ENCODE measurements at regions not wholly inside any gene's neighbourhood (a gene's known extent, or its start where the extent isn't known, plus 50 kb on each side); places are given as distances from the start of the nearest gene placed in this dataset.
"Not testable (repeated sequence)": the region's sequence is repeated elsewhere in the genome, so short reads cannot be mapped to it uniquely, and the experiment has no call there.

DNA sequence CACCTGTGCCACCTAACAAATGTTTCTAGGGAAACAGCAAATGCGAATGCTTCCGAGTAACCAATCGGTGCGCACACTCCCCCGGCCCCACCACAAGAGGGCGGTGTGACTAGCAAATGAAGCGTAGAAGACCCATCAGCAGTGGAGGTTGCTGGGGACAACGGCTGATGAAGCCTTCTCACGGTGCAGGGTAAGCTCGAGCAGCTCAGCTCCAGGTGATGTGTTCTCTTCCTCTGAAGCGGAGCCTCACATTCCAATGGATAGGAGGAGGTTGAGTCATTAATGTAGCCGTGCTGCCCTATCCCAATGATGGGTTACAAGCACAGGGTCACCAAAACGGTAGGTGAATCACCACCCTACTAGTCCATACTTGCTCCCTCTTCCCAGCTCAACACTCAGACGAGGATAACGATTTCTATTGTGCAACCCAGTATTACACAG, 127.6 kb upstream of the TWIST2 start:
- DNase-seq (ENCODE audit: low read depth in 2 of 2): peak; percentile 63 to 67

GRCh38 chr2:238722181-238722580, 125.7 kb upstream of the TWIST2 start:
- DNase-seq (ENCODE audit: low read depth in 2 of 2): no peak

DNA sequence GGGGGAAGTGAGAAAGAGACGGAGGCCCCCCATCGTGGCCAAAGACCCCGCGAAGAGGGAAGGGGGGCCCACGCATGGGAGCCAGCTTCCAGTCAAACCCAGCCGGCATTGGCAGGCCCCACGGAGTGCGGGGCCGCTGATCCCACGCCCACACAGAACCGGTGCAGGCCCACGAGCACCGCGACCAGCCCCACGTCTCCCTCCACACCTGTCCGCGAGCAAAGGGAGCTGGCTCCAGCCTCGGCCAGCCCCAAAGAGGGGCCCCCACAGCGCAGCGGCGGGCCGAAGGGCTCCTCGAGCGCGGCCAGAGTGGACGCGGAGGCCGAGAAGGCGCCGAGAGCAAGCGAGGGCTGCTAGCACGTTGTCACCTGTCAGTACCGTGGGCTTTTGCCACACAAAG, 125.0 kb upstream of the TWIST2 start:
- no peak for DNase-seq (ENCODE audit: low read depth in 2 of 2)

DNA sequence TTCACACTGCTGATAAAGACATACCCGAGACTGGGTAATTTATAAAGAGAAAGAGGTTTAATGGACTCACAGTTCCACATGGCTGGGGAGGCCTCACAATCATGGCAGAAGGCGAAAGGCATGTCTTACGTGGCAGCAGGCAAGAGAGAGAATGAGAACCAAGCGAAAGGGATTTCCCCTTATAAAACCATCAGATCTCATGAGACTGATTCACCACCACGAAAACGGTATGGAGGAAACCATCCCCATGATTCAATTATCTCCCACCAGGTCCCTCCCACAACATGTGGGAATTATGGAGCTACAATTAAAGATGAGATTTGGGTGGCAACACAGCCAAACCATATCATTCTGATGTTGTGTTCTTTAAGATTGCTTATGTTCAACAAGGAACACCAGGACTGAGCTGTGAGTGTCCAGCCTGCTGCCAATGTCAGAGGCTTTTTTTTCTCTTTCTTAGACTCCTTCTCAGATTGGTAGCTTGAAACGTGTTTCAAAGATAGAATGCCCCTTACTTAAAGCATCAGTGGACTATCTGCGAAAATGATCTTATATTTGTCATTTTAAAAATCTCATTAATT, 124.1 kb upstream of the TWIST2 start:
- not testable (repeated sequence) for DNase-seq (ENCODE audit: low read depth in 2 of 2)

DNA sequence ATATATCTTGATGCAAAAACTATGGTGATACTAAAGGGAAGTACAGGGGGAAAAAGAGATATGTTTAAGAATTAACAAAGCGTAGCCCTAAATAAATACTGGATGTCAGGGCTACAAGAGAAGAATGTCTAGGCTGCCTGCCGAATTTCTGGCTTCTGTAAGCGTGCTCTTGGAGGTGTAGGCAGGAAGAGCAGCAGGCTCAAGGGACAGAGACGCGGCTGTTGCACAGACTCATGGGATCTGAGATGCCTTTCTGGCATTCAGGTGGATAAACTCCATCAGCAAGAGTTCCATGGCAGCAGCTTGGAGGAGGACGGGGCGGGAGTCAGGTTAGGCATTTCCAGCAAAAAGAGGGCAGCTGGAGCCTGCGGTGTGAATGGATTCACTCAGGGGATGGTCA, 123.2 kb upstream of the TWIST2 start:
- DNase-seq (ENCODE audit: low read depth in 2 of 2): no peak

DNA sequence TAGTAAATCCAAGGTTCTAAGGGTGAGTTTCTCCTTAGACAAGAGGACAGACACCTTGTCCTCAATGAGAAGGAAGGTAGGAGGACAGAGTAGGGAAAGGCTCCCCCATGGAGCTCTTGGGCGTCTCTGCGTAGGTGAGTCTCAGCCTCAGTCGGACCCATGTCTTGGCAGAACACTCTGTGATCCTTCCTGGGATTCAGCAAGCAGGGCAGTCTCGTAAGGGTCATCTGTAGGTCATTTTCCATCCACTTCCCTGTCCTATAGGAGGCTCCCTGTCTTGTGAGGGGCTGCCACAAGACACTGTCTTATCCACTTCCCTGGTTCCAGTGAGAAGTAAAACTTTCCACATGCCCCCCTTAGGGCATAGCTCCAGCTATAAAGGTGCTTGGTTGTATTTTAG, 122.6 kb upstream of the TWIST2 start:
- DNase-seq (ENCODE audit: low read depth in 2 of 2): no peak

GRCh38 chr2:238726670-238727584, 121.0 kb upstream of the TWIST2 start:
- DNase-seq (ENCODE audit: low read depth in 2 of 2): no peak

DNA sequence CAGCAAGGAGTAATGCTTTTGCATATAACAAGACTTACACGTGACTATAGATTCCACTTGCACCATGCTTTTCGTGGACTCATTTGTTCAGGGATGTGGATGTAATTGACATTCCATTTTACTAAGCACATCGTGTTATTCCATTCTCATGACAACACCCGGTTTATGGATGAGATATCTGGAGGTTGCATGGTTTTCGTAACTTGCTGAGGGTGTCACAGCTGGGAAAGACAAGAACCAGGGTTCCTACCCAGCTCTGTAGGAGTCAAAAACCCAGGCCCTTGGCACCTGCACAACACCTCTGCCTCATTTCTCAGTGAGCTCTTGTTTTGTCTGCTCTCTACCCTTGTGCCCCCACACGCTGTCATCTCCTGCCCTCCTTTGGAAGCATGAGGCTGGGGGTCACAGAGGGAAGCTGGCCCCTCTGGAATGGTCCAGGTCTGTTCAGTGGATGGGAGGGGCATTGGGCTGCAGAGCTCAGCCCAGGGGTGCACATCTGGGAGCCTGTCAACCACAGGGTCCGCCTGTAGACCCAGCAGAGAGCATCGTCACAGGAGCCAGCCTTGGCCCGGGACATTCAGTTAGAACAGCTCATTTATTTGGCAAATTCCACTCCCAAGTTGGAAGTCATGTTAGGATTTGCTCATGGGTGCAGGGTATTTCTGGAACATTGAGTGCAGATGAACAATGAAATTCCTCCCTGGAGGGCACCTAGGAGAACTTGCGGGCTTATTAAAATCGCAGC, 120.1 kb upstream of the TWIST2 start:
- DNase-seq (ENCODE audit: low read depth in 2 of 2): no peak

- DNase-seq (ENCODE audit: low read depth in 2 of 2): no peak
Observed at GRCh38 chr2:238728330-238729260, 119.3 kb upstream of the TWIST2 start.

GRCh38 chr2:238729261-238729935, 118.5 kb upstream of the TWIST2 start:
- DNase-seq (ENCODE audit: low read depth in 2 of 2): no peak

- DNase-seq (ENCODE audit: low read depth in 2 of 2): no peak
Observed at GRCh38 chr2:238730001-238730669, 117.8 kb upstream of the TWIST2 start.

DNA sequence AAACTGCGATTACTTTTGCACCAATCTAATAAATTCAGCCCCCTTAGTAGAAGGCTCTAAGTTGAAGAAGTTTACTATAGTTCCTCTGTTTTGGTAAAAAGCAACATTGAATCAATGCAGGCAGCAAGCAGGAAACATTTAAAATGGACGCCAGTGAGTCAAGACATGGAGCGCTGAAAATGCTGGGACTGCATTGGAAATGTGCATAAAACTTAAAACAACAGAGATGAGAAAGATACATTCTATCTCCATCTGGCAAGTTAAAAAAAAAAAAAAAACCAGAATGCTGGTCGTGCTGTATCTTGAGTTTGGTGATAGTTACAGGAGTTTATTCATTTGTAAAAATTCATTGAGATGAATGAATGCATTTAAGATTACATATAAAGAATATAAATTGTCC, 117.0 kb upstream of the TWIST2 start:
- DNase-seq (ENCODE audit: low read depth in 2 of 2): no peak

GRCh38 chr2:238731961-238732360, 115.9 kb upstream of the TWIST2 start:
- DNase-seq (ENCODE audit: low read depth in 2 of 2): no peak

DNA sequence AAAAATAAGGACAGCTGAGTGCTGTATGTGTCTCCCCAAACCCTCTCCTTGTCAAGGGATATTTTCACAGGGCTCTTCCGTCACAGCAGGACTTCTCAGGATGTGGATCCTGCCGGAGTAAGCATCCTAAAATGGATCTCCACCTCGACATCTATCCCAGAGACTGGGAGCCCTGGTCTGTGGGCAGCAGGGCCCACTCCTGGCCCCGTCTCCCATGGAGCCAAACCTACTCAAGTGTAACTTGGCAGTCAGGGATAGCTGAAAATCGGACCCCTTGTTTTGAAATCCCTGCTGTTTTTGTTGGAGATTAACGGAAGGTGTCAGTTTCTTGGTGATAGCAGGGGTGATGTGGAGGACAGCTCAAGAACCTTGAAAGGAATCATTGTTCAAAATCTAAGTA, 109.0 kb upstream of the TWIST2 start:
- no peak for DNase-seq (ENCODE audit: low read depth in 2 of 2)

GRCh38 chr2:238739668-238740067, 108.2 kb upstream of the TWIST2 start:
- DNase-seq (ENCODE audit: low read depth in 2 of 2): no peak

- DNase-seq (ENCODE audit: low read depth in 2 of 2): no peak
Observed at GRCh38 chr2:238741277-238741676, 106.6 kb upstream of the TWIST2 start.

DNA sequence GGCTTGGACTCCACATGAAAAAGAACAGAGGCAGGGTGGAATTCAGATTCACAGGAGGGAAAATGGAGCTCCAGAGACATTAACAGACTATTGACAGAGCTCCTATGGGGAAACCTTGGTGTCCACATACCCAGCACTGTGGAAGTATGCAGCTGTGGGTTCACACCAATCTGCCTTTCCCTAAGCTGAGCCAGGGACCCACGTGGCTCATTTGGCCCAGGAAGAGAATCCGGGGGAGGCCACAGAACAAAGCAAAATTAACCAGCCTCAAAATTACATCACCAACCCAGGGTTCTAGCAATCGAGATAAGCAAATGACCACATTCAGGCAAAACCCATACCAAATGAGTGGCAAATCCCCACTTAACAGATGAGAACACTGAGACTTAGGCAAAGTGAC, 105.8 kb upstream of the TWIST2 start:
- no peak for DNase-seq (ENCODE audit: low read depth in 2 of 2)

- DNase-seq (ENCODE audit: low read depth in 2 of 2): no peak
Observed at GRCh38 chr2:238742664-238743063, 105.2 kb upstream of the TWIST2 start.

- DNase-seq (ENCODE audit: low read depth in 2 of 2): no peak
Observed at GRCh38 chr2:238743243-238744065, 104.4 kb upstream of the TWIST2 start.
